NCI-H146 treated with DMSO at 0.1 percent for 48 hours (cell line): ENCODE measurements at regions not wholly inside any gene's neighbourhood (a gene's known extent, or its start where the extent isn't known, plus 50 kb on each side); places are given as distances from the start of the nearest gene placed in this dataset.
A peak's percentile ranks its signal among the peaks of the same experiment; 100 is the strongest.
"Not testable (repeated sequence)": the region's sequence is repeated elsewhere in the genome, so short reads cannot be mapped to it uniquely, and the experiment has no call there.

Source experiments
- DNase-seq: peaks from one replicate; lab custom pipeline; 2025; ENCODE audit not compliant: unreplicated experiment; lab: John Stamatoyannopoulos, UW

DNA sequence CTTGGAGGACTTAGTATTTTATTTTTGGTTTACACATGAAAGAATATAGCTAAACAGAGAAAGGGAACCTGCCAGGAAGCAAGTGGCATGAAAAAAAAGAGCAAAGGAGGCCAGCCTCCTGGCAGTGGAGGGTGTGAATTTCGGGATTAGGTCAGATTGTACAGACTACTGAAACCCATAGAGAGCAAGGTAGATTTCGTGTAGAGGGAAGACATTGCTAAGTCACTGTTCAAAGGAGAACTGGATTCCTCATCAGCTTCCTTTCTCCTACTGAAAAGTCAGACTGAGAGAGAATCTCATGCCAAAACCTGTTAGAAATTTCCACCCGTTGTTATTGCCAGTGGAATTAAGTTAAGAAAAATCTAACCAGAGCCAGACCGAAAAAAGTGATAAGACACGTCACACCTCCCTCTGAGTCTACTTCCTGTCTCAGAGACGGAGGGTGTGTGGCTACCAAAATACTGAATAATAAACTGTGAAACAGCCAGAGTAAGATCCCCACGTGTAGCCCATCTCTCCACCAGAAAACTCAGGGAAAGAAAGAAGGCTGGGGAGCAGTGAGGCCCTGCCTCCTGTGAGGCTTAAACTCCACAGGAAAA is 118.8 kb downstream of the SKIDA1 start:
- DNase-seq: no peak

- DNase-seq: no peak
Observed at GRCh38 chr10:21405981-21406380, 119.5 kb downstream of the SKIDA1 start.

DNA sequence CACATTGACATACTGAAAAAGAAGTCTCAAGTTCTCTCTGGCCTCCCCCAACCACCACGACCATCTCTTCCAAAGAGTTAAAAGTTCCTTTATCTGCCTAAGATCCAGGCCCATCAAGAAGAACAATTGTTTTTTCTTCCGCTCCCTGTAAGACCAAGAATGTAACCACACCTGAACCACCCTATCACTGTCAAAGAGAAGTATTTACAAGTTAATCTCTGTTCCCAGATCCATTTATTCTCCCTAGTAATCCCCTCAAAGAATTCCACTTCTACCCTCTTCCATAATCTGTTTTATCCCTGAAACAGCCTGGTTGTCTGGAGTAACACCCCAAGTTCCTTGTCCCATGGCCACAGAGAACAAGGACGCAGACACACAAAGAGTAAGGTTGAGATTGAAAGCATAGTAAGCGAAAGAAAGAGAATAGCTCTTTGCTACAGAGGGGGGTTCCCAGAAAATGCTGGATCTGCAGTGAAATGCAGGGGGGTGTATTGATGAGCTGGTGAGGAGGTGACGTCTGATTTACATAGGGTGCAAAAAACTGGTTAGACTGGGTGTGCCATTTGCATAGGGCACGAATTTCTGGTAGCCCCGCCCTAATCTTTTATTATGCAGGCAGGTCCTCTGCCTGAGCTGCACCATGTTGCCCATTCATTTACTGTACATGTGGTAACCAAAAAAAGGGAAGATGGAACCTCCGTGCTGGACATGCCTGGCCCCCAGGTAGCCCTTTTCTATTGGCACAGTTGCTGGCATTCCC is 122.0 kb downstream of the SKIDA1 start:
- no peak for DNase-seq

DNA sequence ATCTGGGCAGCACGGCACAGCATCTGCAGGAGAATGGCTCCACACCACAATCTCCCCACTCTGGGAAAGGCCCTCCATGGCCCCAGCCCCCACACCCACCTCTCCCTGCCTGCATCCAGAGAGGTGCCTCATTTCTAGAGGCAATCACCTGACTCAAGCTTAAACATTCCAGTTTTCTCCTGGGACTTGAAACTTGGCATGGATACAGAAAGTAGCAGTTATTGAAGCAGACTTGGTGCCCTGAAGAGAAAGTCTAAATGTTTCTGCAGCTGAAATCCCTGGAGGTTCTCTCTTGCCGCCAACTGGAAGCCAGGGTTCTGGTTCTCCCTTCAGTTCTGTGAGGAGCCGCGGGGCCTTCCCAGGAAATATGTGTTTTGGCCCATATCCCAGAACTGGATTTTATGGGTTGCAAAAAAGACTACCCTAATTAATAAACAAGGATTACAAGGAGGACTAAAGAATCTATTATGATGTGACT is 122.8 kb downstream of the SKIDA1 start:
- DNase-seq: no peak

GRCh38 chr10:21401196-21401595 is 124.3 kb downstream of the SKIDA1 start:
- DNase-seq: no peak

GRCh38 chr10:21399392-21400035 is 126.0 kb downstream of the SKIDA1 start:
- peak; percentile 97 for DNase-seq

DNA sequence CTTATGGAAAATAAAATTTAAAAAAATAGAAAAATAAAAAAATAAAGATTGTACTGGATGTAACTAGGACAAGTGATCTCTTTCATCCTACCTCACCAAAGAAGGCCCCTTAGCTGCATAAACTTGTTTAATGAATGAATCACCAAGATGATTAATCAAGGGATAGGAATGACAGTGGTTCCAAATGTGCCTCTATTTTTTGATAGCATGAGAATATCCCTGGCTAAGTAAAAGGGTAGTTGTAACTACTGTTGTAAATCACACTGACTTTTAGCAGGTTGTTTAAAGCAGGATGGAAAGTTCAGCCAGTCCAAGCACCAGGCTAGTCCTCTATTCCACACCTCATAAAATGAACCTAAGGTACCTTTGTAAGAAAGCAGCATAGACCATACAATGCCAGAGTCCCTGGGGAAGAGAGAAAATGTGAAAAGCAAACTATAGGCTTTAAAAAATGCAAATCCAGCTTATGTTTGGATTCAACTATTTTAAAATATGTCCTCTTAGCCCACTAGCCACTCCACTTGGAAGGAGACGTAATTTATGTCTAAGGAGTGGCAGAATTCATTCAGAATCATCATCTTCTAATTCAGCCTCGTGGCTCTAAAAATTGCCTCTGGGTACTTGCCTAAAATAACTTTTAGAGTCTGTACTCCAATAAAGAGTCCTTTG is 126.8 kb downstream of the SKIDA1 start:
- DNase-seq: peak; percentile 62

DNA sequence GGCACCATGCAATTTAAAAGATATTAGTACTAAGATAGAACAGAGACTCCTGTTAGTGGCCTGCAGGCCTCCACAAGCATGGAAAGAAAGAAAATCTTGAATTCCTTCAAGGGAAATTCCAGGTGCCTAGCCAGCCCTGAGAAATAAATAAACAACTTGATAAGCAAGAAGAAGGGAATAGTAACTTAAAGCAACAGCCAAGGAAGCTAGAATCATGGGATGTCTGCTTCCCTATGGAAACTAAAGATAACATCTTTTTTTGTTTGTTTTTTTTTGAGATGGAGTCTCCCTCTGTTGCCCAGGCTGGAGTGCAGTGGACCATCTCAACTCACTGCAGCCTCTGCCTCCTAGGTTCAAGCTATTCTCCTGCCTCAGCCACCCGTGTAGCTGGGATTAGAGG is 128.6 kb downstream of the SKIDA1 start:
- DNase-seq: no peak

- no peak for DNase-seq
Observed at GRCh38 chr10:21393931-21394330, 131.6 kb downstream of the SKIDA1 start.

DNA sequence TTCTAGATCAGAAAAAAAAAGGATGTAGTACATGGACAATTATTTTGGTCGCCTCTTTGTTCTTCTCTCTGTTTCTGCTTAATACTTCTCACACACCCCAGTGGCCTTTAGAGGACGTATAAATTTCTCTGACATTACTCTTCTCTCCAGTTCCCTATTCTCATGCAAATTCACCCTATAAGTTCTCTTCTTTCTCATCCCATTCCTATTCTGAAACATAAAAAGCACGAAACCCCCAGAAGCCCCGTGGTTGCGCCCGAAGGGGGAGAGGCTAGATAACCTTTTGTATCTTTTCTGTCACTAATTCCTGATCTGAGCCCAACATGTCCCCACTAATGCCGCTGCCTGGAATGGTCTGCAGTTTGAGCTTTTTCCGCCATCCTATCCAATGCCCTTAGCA is 136.9 kb downstream of the SKIDA1 start:
- DNase-seq: no peak

- DNase-seq: no peak
Observed at GRCh38 chr10:21387868-21388267, 137.6 kb downstream of the SKIDA1 start.

- no peak for DNase-seq
Observed at GRCh38 chr10:21385996-21386585, 139.4 kb downstream of the SKIDA1 start.

- no peak for DNase-seq
Observed at GRCh38 chr10:21385536-21385935, 139.9 kb downstream of the SKIDA1 start.

GRCh38 chr10:21379143-21379542 is 146.3 kb downstream of the SKIDA1 start:
- DNase-seq: no peak

- DNase-seq: not testable (repeated sequence)
Observed at GRCh38 chr10:21375274-21375673, 150.2 kb downstream of the SKIDA1 start.

- DNase-seq: not testable (repeated sequence)
Observed at GRCh38 chr10:21373881-21374280, 151.6 kb downstream of the SKIDA1 start.

DNA sequence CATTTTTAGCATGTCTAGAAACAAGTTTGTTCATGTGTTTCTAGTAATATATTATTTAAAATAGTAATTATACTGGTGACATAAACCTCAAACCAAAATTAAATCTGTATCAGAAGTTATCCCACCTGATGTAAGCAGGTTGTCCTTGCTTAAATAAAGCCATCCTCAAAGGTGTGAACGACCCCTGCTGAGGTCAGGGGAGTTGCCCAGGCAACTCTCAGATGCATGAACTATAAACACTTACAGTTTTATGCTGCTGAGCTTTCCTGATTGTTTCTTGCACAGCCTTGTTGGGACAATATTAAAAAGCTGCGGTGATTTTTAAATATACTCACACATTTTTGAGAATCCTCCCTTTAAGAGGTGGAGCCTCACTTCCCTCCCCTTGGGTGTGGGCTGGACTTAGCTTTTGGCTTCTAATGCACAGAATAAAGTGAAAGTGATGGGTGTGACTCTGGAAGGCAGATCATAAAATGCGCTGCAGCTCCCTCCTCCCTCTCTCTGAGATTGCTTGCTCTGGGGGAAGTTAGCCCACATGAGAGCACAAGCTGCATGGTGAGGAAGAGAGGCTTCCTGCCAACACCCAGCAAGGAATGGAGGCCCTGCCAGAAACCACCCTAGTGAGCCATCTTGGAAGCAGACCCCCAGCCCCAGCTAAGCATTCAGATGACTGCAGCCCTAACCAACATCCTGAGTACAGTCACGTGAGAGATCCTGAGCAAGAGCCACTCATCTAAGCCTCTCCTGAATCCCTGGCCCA is 152.7 kb downstream of the SKIDA1 start:
- DNase-seq: peak; percentile 10

DNA sequence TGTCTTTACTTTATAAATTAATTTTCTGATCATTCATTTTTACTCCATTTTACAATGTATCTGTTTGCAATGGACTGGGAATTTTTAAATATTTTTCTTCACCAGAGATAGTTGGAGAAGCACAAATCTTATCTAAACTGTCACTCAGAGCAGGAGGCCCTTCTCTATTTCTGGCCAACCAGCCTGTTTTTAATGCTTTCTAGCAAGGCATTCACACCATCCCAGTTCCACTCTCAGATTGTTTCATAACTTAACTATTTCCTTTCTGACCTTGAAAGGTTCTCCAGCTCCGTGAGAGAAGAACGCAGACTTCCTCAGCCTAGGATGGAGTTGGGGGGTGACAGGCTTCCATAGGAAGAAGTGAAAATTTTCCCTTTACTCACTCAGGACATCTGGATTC is 155.8 kb downstream of the SKIDA1 start:
- no peak for DNase-seq

DNA sequence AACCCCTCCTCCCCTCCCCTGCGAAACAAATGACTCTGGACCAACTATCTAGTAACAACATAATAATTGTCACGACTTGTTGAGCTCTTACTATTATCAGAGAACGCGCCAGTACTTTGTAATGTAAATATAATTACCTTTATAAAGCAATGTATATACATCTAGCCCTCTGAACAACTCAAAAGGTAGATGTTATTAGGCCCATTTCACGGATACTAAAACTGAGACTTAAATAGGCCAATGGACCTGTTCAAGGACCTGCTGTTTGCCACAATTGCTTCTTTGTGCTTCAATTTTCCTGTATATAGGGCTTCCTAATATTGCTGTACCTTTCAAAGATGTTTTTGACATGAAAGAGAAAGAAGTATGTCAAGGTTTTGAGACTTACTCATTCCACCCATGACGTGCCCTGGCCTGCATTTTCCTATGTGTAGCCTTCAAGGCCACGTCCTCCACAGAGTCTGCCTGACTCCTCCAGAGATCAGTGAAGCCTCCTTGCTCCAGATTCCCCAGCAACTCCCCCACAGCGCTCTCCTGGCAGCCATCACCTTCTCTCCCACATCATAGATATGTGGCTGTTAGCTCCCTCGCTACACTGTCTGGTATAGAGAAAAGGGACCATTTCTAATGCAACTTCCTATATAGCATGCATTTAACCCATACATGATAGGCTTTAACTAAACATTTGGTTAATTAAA is 156.6 kb downstream of the SKIDA1 start:
- DNase-seq: no peak

- no peak for DNase-seq
Observed at GRCh38 chr10:21368022-21368582, 157.4 kb downstream of the SKIDA1 start.
